GM12878 (cell line): ENCODE measurements at regions not wholly inside any gene's neighbourhood (a gene's known extent, or its start where the extent isn't known, plus 50 kb on each side); places are given as distances from the start of the nearest gene placed in this dataset.

Experiments
- ATAC-seq: fragments of 200-7000 bp; cut with Tn5 transposase; 3 replicates; pipeline ENCODE4 v1.9.1; 2020; ENCODE audit warnings: mild to moderate bottlenecking, moderate library complexity
- BruUV-seq: library from RNA; stranded (reverse); fragments of 400-500 nt; replicated peaks from 2 replicates; lab custom pipeline; 2021; lab: Mats Ljungman, UMichigan
- CTCF ChIA-PET: fragments of 300-600 bp; sonication (Branson Sonifier 250); formaldehyde crosslinking; extraction: SDS; loops from one replicate; lab custom pipeline; 2021; ENCODE audit warnings: inconsistent platforms; lab: Yijun Ruan, JAX
- POLR2A ChIA-PET: fragments of 350-600 bp; formaldehyde crosslinking; extraction: SDS; loops from one replicate; lab custom pipeline; 2021; ENCODE audit warnings: inconsistent platforms; lab: Charles Lee
- RAD21 ChIA-PET: fragments of 300-600 bp; sonication (Branson Sonifier 250); formaldehyde crosslinking; loops from one replicate; lab custom pipeline; 2023; ENCODE audit warnings: antibody characterized with exemption; ENCODE audit not compliant: unreplicated experiment; lab: Charles Lee
- SMC1A ChIA-PET: fragments of 300-600 bp; sonication (Branson Sonifier 250); formaldehyde crosslinking; loops from one replicate; lab custom pipeline; 2023; ENCODE audit not compliant: unreplicated experiment, uncharacterized antibody; lab: Charles Lee
- DNase-seq: peaks from one replicate; pipeline ENCODE4 v3.0.0-alpha.2; 2011; ENCODE audit warnings: low read depth, low spot score
- FAIRE-seq: peaks from 3 replicates; lab custom pipeline; 2011; peaks lifted over from hg19 to GRCh38; lab: Jason Lieb, UNC
- H2AFZ ChIP-seq: 2 replicates; pipeline ENCODE4 v1.6.0; 2011; ENCODE audit warnings: low read depth, low read length, control low read depth; ENCODE audit not compliant: control insufficient read depth
- H3K27ac ChIP-seq: 2 replicates; pipeline ENCODE4 v1.5.1; 2011; ENCODE audit warnings: control low read depth; ENCODE audit not compliant: control insufficient read depth, insufficient read depth
- H3K27me3 ChIP-seq, 2 experiments: replicated peaks in 1 of 2; 2 replicates each; pipeline versions ENCODE4 v1.6.0 to v1.6.1; 2011; ENCODE audit warnings: low read length in 1 of 2; ENCODE audit not compliant: control insufficient read depth in 2 of 2, insufficient read depth in 2 of 2
- H3K36me3 ChIP-seq, 2 experiments: 2 replicates each; pipeline ENCODE4 v1.5.1; 2011; ENCODE audit warnings: low read length in 1 of 2; ENCODE audit not compliant: control insufficient read depth in 2 of 2, insufficient read depth in 2 of 2
- H3K4me1 ChIP-seq: 2 replicates; pipeline ENCODE4 v1.6.1; 2011; ENCODE audit warnings: mild to moderate bottlenecking, low read length, moderate library complexity, mixed read lengths; ENCODE audit not compliant: control insufficient read depth, insufficient read depth
- H3K4me2 ChIP-seq: 2 replicates; pipeline ENCODE4 v1.6.0; 2011; ENCODE audit warnings: control low read depth; ENCODE audit not compliant: control insufficient read depth, insufficient read depth
- H3K4me3 ChIP-seq: fragments of 200-600 bp; sonication (generic); 2 replicates; pipeline ENCODE4 v1.5.1; 2016
- H3K79me2 ChIP-seq: 2 replicates; pipeline ENCODE4 v1.6.0; 2011; ENCODE audit warnings: low read length; ENCODE audit not compliant: control insufficient read depth, insufficient read depth
- H3K9ac ChIP-seq: 2 replicates; pipeline ENCODE4 v1.8.0; 2011; ENCODE audit warnings: low read length, control low read depth, mixed read lengths; ENCODE audit not compliant: control insufficient read depth, insufficient read depth
- H3K9me3 ChIP-seq: replicated peaks from 3 replicates; pipeline ENCODE4 v1.5.1; 2011; ENCODE audit warnings: mild to moderate bottlenecking, low read length; ENCODE audit not compliant: control insufficient read depth, insufficient read depth
- H4K20me1 ChIP-seq: 2 replicates; pipeline ENCODE4 v1.6.0; 2011; ENCODE audit not compliant: control insufficient read depth, insufficient read depth
- CHD1 ChIP-seq: IDR thresholded peaks from 2 replicates; pipeline ENCODE4 v1.6.1; 2012; ENCODE audit warnings: low read depth, low read length, improper control_type of control experiment
- CREM ChIP-seq: IDR thresholded peaks from 2 replicates; pipeline ENCODE4 v1.6.1; 2014; ENCODE audit warnings: antibody characterized with exemption, low read depth
- DPF2 ChIP-seq: fragments of 450-650 bp; IDR thresholded peaks from 2 replicates; pipeline ENCODE4 v1.6.1; 2017; ENCODE audit warnings: mild to moderate bottlenecking
- ETV6 ChIP-seq, 2 experiments: fragments of 450-650 bp in 1 of 2; IDR thresholded peaks in 1 of 2; conservative IDR thresholded peaks in 1 of 2; 2 replicates each; pipeline ENCODE4 v1.6.1; 2014; ENCODE audit warnings: antibody characterized with exemption in 1 of 2, borderline replicate concordance in 1 of 2, low read depth in 1 of 2, mild to moderate bottlenecking in 1 of 2, moderate library complexity in 1 of 2
- IKZF2 ChIP-seq, 2 experiments: fragments of 450-650 bp; IDR thresholded peaks; 2 replicates each; pipeline ENCODE4 v1.6.1; 2017; ENCODE audit warnings: mild to moderate bottlenecking in 2 of 2, moderate library complexity in 2 of 2
- MEF2B ChIP-seq: fragments of 450-650 bp; IDR thresholded peaks from 2 replicates; pipeline ENCODE4 v1.6.1; 2018; ENCODE audit warnings: mild to moderate bottlenecking, moderate library complexity; ENCODE audit not compliant: partially characterized antibody, poor library complexity, severe bottlenecking
- MTA3 ChIP-seq: IDR thresholded peaks from 2 replicates; pipeline ENCODE4 v1.6.1; 2012; ENCODE audit warnings: low read length, inconsistent platforms, borderline replicate concordance
- MYB ChIP-seq: fragments of 150-350 bp; IDR thresholded peaks from 2 replicates; pipeline ENCODE4 v1.6.1; 2014; ENCODE audit warnings: mild to moderate bottlenecking, low read depth, low read length, borderline replicate concordance
- NFIC ChIP-seq: IDR thresholded peaks from 2 replicates; pipeline ENCODE4 v1.6.1; 2012; ENCODE audit warnings: low read depth, mild to moderate bottlenecking, inconsistent platforms, low read length, moderate library complexity
- SIX5 ChIP-seq: IDR thresholded peaks from 2 replicates; pipeline ENCODE4 v1.6.1; 2011; ENCODE audit warnings: mild to moderate bottlenecking, low read depth, low read length, moderate library complexity; ENCODE audit not compliant: severe bottlenecking
- SPI1 ChIP-seq: IDR thresholded peaks from 2 replicates; pipeline ENCODE4 v1.6.1; 2011; ENCODE audit warnings: low read depth, mild to moderate bottlenecking, low read length, moderate library complexity, borderline replicate concordance; ENCODE audit not compliant: insufficient read depth
- ZNF274 ChIP-seq: IDR thresholded peaks from one replicate; pipeline ENCODE4 v1.8.0; 2011; ENCODE audit not compliant: insufficient read length, insufficient read depth
- WGBS: methylation state at CpG from one replicate; pipeline ENCODE4 v1.1.6; 2016; ENCODE audit warnings: low lambda C conversion rate; ENCODE audit not compliant: insufficient replicate concordance, insufficient coverage; ENCODE audit errors: missing lambda C conversion rate; 5-methylcytosine and 5-hydroxymethylcytosine counted together
- in situ Hi-C: fragments of 300-500 bp; cut with MboI; formaldehyde crosslinking; loops from 9 replicates; pipeline ENCODE4 v1.14.3; 2018; ENCODE audit warnings: mixed read lengths
- intact Hi-C: fragments of 100-400 bp; cut with micrococcal nuclease; formaldehyde crosslinking; loops from one replicate; pipeline ENCODE4 v1.14.2; 2022; ENCODE audit not compliant: unreplicated experiment
- TF ChIP-seq, protein P1 (sequence below): fragments of 450-650 bp; IDR thresholded peaks from 2 replicates; pipeline ENCODE4 v1.6.1; 2017; ENCODE audit warnings: mild to moderate bottlenecking
- TF ChIP-seq, protein P2 (sequence below): fragments of 450-650 bp; IDR thresholded peaks from 2 replicates; pipeline ENCODE4 v1.6.1; 2016; ENCODE audit warnings: mild to moderate bottlenecking, moderate library complexity, borderline replicate concordance
- TF ChIP-seq, protein P3 (sequence below): IDR thresholded peaks from 2 replicates; pipeline ENCODE4 v1.6.1; 2012; ENCODE audit warnings: mild to moderate bottlenecking, low read depth, low read length

DNA sequence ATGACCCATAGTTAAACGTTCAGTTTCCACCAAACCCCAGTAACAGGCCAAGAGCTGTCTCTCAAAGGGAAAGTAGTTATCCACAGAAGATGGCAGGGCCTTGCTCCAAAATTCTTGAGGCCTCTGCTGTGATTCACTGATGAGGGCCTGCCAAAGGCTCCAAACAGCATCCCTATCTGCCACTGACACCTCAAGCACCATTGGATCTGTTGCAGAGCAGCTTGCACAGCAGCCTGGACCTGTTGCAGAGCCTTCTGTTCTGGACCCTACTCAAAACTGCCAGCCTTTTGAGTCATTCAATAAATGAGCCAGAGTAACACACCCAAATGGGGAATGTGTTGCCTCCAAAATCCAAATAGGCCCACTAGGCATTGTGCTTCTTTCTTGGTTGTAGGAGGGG lies 741.5 kb upstream of the RGMB start:
- Histone ChIP-seq H2AFZ (no peak overlapping the region), H3K4me2 (no peak overlapping the region), H3K36me3 (no peaks in the 10 kb centered on the region), H3K4me1 (no peaks in the 10 kb centered on the region), H3K79me2 (no peaks in the 10 kb centered on the region), H3K9ac (no peak overlapping the region), H3K4me3 (no peak overlapping the region), H4K20me1 (no peaks in the 10 kb centered on the region), H3K27me3 (no peaks in the 10 kb centered on the region), H3K27ac (no peak overlapping the region), H3K9me3 (no peaks in the 10 kb centered on the region)
- ChIA-PET CTCF (interaction anchor here (0.8 kb wide), 1 partner anchor 306 kb away, joined by 3 read pairs; no protein-coding TSS in a partner anchor), SMC1A (no interaction called here), POLR2A (interaction anchor here (0.8 kb wide), 1 partner anchor 18 kb away, joined by 3 read pairs; no protein-coding TSS in a partner anchor), RAD21 (no interaction called here)
- DNase-seq (no peak), ATAC-seq (no peak), FAIRE-seq (no peak)
- in situ Hi-C loops: no loop called here
- intact Hi-C loops: no loop called here
- no TSS peak for BruUV-seq
- 27% methylated on average over 1 of the region's 1 CpG for WGBS
- TF ChIP-seq SIX5 (no peak), MEF2B (no peak), NFIC (no peak), ZNF274 (no peak), CHD1 (no peak), DPF2 (no peak), MTA3 (no peak), MYB (no peak), ETV6 (conservative IDR thresholded peaks at IDR 0.05 in 1 of 2, IDR thresholded peaks at IDR 0.05 in 1 of 2; ENCODE audit: borderline replicate concordance in 1 of 2, low read depth in 1 of 2) (no peak), IKZF2 (IDR thresholded peaks at IDR 0.05) (no peak), CREM (no peak), SPI1 (no peak)
- TF ChIP-seq, protein P1, sequence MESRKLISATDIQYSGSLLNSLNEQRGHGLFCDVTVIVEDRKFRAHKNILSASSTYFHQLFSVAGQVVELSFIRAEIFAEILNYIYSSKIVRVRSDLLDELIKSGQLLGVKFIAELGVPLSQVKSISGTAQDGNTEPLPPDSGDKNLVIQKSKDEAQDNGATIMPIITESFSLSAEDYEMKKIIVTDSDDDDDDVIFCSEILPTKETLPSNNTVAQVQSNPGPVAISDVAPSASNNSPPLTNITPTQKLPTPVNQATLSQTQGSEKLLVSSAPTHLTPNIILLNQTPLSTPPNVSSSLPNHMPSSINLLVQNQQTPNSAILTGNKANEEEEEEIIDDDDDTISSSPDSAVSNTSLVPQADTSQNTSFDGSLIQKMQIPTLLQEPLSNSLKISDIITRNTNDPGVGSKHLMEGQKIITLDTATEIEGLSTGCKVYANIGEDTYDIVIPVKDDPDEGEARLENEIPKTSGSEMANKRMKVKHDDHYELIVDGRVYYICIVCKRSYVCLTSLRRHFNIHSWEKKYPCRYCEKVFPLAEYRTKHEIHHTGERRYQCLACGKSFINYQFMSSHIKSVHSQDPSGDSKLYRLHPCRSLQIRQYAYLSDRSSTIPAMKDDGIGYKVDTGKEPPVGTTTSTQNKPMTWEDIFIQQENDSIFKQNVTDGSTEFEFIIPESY: no peak
- TF ChIP-seq, protein P2, sequence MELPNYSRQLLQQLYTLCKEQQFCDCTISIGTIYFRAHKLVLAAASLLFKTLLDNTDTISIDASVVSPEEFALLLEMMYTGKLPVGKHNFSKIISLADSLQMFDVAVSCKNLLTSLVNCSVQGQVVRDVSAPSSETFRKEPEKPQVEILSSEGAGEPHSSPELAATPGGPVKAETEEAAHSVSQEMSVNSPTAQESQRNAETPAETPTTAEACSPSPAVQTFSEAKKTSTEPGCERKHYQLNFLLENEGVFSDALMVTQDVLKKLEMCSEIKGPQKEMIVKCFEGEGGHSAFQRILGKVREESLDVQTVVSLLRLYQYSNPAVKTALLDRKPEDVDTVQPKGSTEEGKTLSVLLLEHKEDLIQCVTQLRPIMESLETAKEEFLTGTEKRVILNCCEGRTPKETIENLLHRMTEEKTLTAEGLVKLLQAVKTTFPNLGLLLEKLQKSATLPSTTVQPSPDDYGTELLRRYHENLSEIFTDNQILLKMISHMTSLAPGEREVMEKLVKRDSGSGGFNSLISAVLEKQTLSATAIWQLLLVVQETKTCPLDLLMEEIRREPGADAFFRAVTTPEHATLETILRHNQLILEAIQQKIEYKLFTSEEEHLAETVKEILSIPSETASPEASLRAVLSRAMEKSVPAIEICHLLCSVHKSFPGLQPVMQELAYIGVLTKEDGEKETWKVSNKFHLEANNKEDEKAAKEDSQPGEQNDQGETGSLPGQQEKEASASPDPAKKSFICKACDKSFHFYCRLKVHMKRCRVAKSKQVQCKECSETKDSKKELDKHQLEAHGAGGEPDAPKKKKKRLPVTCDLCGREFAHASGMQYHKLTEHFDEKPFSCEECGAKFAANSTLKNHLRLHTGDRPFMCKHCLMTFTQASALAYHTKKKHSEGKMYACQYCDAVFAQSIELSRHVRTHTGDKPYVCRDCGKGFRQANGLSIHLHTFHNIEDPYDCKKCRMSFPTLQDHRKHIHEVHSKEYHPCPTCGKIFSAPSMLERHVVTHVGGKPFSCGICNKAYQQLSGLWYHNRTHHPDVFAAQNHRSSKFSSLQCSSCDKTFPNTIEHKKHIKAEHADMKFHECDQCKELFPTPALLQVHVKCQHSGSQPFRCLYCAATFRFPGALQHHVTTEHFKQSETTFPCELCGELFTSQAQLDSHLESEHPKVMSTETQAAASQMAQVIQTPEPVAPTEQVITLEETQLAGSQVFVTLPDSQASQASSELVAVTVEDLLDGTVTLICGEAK: no peak
- TF ChIP-seq, protein P3, sequence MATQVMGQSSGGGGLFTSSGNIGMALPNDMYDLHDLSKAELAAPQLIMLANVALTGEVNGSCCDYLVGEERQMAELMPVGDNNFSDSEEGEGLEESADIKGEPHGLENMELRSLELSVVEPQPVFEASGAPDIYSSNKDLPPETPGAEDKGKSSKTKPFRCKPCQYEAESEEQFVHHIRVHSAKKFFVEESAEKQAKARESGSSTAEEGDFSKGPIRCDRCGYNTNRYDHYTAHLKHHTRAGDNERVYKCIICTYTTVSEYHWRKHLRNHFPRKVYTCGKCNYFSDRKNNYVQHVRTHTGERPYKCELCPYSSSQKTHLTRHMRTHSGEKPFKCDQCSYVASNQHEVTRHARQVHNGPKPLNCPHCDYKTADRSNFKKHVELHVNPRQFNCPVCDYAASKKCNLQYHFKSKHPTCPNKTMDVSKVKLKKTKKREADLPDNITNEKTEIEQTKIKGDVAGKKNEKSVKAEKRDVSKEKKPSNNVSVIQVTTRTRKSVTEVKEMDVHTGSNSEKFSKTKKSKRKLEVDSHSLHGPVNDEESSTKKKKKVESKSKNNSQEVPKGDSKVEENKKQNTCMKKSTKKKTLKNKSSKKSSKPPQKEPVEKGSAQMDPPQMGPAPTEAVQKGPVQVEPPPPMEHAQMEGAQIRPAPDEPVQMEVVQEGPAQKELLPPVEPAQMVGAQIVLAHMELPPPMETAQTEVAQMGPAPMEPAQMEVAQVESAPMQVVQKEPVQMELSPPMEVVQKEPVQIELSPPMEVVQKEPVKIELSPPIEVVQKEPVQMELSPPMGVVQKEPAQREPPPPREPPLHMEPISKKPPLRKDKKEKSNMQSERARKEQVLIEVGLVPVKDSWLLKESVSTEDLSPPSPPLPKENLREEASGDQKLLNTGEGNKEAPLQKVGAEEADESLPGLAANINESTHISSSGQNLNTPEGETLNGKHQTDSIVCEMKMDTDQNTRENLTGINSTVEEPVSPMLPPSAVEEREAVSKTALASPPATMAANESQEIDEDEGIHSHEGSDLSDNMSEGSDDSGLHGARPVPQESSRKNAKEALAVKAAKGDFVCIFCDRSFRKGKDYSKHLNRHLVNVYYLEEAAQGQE: no peak
